ENCODE measurements at regions not wholly inside any gene's neighbourhood (a gene's known extent, or its start where the extent isn't known, plus 50 kb on each side); places are given as distances from the start of the nearest gene placed in this dataset.
A peak's percentile ranks its signal among the peaks of the same experiment; 100 is the strongest.

DNA sequence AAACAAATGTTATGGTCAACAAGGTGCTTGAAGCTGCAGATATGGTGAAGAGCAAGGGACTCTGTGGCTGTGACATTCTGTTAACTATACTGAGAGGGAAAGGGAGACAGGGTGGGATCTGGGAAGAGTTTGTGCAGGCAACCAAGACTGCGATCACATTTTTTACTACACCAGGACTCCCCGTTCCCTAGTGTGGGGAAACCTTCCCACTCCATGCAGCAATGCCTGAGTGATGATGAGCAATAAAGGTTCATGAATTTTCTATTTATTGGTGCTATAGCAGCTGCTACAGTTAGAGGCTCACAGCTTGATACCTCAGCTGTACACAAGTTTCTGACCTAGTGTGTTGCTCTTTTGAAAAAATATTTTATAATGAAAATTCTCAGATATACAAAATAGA lies 160.9 kb upstream of the SGO1 start:
- H3K4me1 Mint-ChIP-seq = no peaks in the 10 kb centered on the region
- Histone ChIP-seq H3K4me2 (replicated peaks; ENCODE audit: extremely low read depth, low read length, poor library complexity, severe bottlenecking) (no peak overlapping the region), H3K79me2 (ENCODE audit: insufficient read depth, low read length) (no peaks in the 10 kb centered on the region), H3K4me3 (replicated peaks in 1 of 3; ENCODE audit: low read depth in 2 of 3, low read length in 3 of 3) (no peak overlapping the region), H3K27me3 (ENCODE audit: control insufficient read depth in 2 of 2, insufficient read depth in 2 of 2, low read length in 2 of 2) (no peaks in the 10 kb centered on the region), H3K9ac (ENCODE audit: insufficient read depth, low read length, poor library complexity, severe bottlenecking) (no peak overlapping the region), H3K9me3 (replicated peaks in 1 of 2; ENCODE audit: control insufficient read depth in 1 of 2, insufficient read depth in 1 of 2, low read length in 2 of 2) (no peaks in the 10 kb centered on the region), H4K20me1 (ENCODE audit: insufficient read depth, low read length) (no peaks in the 10 kb centered on the region), H3K27ac (ENCODE audit: low read depth in 1 of 2, low read length in 2 of 2) (no peak overlapping the region), H3K36me3 (replicated peaks in 1 of 2; ENCODE audit: control insufficient read depth in 1 of 2, insufficient read depth in 2 of 2, low read length in 2 of 2) (no peaks in the 10 kb centered on the region), H2AFZ (ENCODE audit: insufficient read depth, low read depth, low read length, poor library complexity, severe bottlenecking) (no peak overlapping the region), H3K4me1 (ENCODE audit: control insufficient read depth in 1 of 2, insufficient read depth in 2 of 2, low read length in 2 of 2) (no peaks in the 10 kb centered on the region)
- intact Hi-C loops (cut with micrococcal nuclease) = no loop called here
- H3K4me3 Mint-ChIP-seq = no peak overlapping the region
- H3K36me3 Mint-ChIP-seq = no peaks in the 10 kb centered on the region
- WGBS (ENCODE audit: insufficient coverage) = no CpG with 5 or more reads among the region's 2 CpGs
- no peak for DNase-seq
- peak overlapping the region in 1 of 7 donors; percentile 57 for H3K27ac Mint-ChIP-seq
- TF ChIP-seq, protein P1, sequence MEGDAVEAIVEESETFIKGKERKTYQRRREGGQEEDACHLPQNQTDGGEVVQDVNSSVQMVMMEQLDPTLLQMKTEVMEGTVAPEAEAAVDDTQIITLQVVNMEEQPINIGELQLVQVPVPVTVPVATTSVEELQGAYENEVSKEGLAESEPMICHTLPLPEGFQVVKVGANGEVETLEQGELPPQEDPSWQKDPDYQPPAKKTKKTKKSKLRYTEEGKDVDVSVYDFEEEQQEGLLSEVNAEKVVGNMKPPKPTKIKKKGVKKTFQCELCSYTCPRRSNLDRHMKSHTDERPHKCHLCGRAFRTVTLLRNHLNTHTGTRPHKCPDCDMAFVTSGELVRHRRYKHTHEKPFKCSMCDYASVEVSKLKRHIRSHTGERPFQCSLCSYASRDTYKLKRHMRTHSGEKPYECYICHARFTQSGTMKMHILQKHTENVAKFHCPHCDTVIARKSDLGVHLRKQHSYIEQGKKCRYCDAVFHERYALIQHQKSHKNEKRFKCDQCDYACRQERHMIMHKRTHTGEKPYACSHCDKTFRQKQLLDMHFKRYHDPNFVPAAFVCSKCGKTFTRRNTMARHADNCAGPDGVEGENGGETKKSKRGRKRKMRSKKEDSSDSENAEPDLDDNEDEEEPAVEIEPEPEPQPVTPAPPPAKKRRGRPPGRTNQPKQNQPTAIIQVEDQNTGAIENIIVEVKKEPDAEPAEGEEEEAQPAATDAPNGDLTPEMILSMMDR (IDR thresholded peaks at IDR 0.05) = no peak
- peaks cover 1% of the 10 kb centered on the region in 3 donors for H3K27me3 Mint-ChIP-seq (ENCODE audit: low read depth in 3 of 3)
- peaks cover 0 to 2% (median 0%) of the 10 kb centered on the region in 7 donors for H3K9me3 Mint-ChIP-seq

DNA sequence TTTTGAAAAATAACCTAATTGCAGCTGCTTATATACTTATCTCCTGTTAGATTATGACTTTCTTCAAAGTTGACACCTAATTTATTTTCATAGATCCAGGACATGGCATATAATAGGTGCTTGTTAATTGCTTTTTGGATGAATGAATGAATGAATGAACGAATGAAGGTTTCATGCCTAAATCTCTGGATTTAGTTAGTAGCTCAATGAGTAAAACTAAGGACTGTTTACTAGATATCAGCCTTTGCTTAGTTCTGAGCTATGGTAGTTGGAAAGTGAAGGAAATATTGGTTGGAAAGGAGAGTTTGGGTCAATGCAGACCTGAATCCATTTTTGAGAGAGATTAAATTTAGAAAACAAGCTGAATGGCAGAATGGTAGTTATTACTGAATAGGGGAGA lies 160.4 kb upstream of the SGO1 start:
- intact Hi-C loops (cut with micrococcal nuclease) = no loop called here
- no peak overlapping the region for H3K4me3 ChIP-seq (replicated peaks in 1 of 3; ENCODE audit: low read depth in 2 of 3, low read length in 3 of 3)
- H3K4me2 ChIP-seq (replicated peaks; ENCODE audit: extremely low read depth, low read length, poor library complexity, severe bottlenecking) = no peak overlapping the region
- no peak overlapping the region for H3K27ac Mint-ChIP-seq
- H3K36me3 ChIP-seq (replicated peaks in 1 of 2; ENCODE audit: control insufficient read depth in 1 of 2, insufficient read depth in 2 of 2, low read length in 2 of 2) = no peaks in the 10 kb centered on the region
- H2AFZ ChIP-seq (ENCODE audit: insufficient read depth, low read depth, low read length, poor library complexity, severe bottlenecking) = no peak overlapping the region
- no peaks in the 10 kb centered on the region for H4K20me1 ChIP-seq (ENCODE audit: insufficient read depth, low read length)
- peaks cover 1% of the 10 kb centered on the region in 3 donors for H3K27me3 Mint-ChIP-seq (ENCODE audit: low read depth in 3 of 3)
- H3K4me3 Mint-ChIP-seq = no peak overlapping the region
- no peak overlapping the region for H3K27ac ChIP-seq (ENCODE audit: low read depth in 1 of 2, low read length in 2 of 2)
- no peak for DNase-seq
- no peaks in the 10 kb centered on the region for H3K79me2 ChIP-seq (ENCODE audit: insufficient read depth, low read length)
- H3K9me3 Mint-ChIP-seq = peaks cover 0 to 2% (median 0%) of the 10 kb centered on the region in 7 donors
- no peaks in the 10 kb centered on the region for H3K36me3 Mint-ChIP-seq
- 100% methylated on average over 1 of the region's 1 CpG for WGBS (ENCODE audit: insufficient coverage)
- no peaks in the 10 kb centered on the region for H3K4me1 Mint-ChIP-seq
- H3K9me3 ChIP-seq (replicated peaks in 1 of 2; ENCODE audit: control insufficient read depth in 1 of 2, insufficient read depth in 1 of 2, low read length in 2 of 2) = no peaks in the 10 kb centered on the region
- TF ChIP-seq, protein P1 (IDR thresholded peaks at IDR 0.05) = no peak
- H3K27me3 ChIP-seq (ENCODE audit: control insufficient read depth in 2 of 2, insufficient read depth in 2 of 2, low read length in 2 of 2) = no peaks in the 10 kb centered on the region
- no peaks in the 10 kb centered on the region for H3K4me1 ChIP-seq (ENCODE audit: control insufficient read depth in 1 of 2, insufficient read depth in 2 of 2, low read length in 2 of 2)
- no peak overlapping the region for H3K9ac ChIP-seq (ENCODE audit: insufficient read depth, low read length, poor library complexity, severe bottlenecking)

Measured in CD14-positive monocyte (primary cell).